GM12878 (cell line): ENCODE measurements at regions not wholly inside any gene's neighbourhood (a gene's known extent, or its start where the extent isn't known, plus 50 kb on each side); places are given as distances from the start of the nearest gene placed in this dataset.

Source experiments
- ETV6 ChIP-seq, 2 experiments: fragments of 450-650 bp in 1 of 2; IDR thresholded peaks in 1 of 2; conservative IDR thresholded peaks in 1 of 2; 2 replicates each; pipeline ENCODE4 v1.6.1; 2014; ENCODE audit warnings: antibody characterized with exemption in 1 of 2, borderline replicate concordance in 1 of 2, low read depth in 1 of 2, mild to moderate bottlenecking in 1 of 2, moderate library complexity in 1 of 2
- MYC ChIP-seq: IDR thresholded peaks from 2 replicates; pipeline ENCODE4 v1.6.1; 2011; ENCODE audit warnings: mild to moderate bottlenecking, low read length, moderate library complexity, inconsistent platforms; ENCODE audit not compliant: insufficient read depth, insufficient replicate concordance, insufficient read length, severe bottlenecking
- POLR2AphosphoS2 ChIP-seq: IDR thresholded peaks from 2 replicates; pipeline ENCODE4 v1.6.1; 2011; ENCODE audit warnings: low read depth, mild to moderate bottlenecking, low read length, improper control_type of control experiment, moderate library complexity
- TF ChIP-seq, protein P1 (sequence below): fragments of 450-650 bp; formaldehyde crosslinking; IDR thresholded peaks from 2 replicates; pipeline ENCODE4 v1.4.0; 2022; ENCODE audit warnings: mild to moderate bottlenecking, moderate library complexity

DNA sequence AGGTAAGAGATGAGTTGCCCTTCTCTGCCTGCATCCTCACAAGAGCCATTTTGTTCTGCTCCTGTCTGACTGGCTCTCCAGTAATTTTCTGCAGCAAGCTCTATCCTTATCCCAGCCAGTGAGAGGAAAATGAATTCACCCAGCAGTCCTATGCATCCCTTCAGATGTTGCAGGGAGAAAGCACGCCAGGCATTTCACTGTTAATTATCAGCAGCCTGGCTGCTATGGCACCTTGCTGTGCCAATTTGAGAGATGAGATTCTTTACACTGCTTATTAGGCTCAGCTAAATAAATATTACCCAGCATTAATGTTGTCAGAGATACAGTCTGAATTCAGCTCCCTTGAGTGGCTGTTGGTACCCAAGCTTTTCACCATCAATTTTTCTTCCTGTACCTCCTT lies 61.1 kb upstream of the SNAP25 start:
- no peak for TF ChIP-seq POLR2AphosphoS2
- no peak for TF ChIP-seq MYC
- TF ChIP-seq, protein P1, sequence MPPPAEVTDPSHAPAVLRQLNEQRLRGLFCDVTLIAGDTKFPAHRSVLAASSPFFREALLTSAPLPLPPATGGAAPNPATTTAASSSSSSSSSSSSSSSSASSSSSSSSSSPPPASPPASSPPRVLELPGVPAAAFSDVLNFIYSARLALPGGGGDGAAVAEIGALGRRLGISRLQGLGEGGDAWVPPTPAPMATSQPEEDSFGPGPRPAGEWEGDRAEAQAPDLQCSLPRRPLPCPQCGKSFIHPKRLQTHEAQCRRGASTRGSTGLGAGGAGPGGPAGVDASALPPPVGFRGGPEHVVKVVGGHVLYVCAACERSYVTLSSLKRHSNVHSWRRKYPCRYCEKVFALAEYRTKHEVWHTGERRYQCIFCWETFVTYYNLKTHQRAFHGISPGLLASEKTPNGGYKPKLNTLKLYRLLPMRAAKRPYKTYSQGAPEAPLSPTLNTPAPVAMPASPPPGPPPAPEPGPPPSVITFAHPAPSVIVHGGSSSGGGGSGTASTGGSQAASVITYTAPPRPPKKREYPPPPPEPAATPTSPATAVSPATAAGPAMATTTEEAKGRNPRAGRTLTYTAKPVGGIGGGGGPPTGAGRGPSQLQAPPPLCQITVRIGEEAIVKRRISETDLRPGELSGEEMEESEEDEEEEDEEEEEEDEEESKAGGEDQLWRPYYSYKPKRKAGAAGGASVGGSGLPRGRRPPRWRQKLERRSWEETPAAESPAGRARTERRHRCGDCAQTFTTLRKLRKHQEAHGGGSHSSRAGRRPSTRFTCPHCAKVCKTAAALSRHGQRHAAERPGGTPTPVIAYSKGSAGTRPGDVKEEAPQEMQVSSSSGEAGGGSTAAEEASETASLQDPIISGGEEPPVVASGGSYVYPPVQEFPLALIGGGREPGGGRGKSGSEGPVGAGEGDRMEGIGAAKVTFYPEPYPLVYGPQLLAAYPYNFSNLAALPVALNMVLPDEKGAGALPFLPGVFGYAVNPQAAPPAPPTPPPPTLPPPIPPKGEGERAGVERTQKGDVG = no peak
- no peak for TF ChIP-seq ETV6 (conservative IDR thresholded peaks at IDR 0.05 in 1 of 2, IDR thresholded peaks at IDR 0.05 in 1 of 2; ENCODE audit: borderline replicate concordance in 1 of 2, low read depth in 1 of 2)
